SKM-1 treated with dmso at 0.1 percent for 144 hours (cell line): ENCODE measurements at regions not wholly inside any gene's neighbourhood (a gene's known extent, or its start where the extent isn't known, plus 50 kb on each side); places are given as distances from the start of the nearest gene placed in this dataset.

ENCODE experiments used
- DNase-seq: peaks from one replicate; lab custom pipeline; 2025; ENCODE audit not compliant: unreplicated experiment; lab: John Stamatoyannopoulos, UW

DNA sequence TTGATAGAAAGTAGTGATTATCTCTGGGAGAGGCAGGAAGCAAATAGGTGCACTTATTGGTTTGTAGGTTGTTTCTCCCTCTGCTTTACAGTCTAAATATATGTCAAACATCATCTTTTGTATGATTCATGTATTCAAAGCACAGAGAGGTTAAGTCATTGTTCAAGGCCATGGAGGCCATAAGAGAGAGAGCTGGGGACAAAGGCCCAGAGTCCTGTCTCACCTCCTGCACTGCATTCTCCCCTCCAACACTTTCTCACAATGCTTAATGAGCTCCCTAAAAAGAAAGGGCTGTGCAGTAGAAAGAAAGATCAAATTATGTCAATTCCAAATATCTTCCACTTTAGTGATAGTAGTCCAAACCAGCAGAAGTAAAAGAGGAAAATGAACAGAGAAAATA, 180.4 kb upstream of the DIO3 start:
- no peak for DNase-seq

DNA sequence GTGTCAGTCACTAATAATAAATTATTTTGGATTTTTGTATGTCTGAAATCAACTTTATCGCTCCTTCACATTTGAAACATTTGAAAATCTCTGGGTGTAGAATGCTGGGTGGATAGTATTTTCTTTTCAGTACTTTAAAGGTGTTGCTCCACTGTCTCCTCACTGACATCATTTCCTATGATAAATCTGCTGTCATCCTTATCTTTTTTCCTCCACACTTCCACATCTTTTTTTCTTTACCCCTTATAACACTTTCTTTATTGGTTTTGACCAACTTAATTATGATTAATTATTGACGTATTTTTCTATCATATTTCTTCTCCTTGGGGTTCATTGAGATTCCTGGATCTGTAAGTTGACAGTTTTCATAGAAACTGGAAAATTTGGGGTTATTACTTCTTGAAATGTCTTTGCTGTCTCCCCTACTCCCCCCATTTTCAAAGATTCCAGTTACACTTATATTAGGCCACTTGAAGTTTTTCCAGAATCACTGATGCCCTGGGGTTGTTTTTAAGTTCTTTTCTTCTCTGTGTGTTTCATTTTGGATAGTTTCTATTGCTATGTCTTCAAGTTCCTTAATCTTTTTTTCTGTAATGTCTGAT, 177.5 kb upstream of the DIO3 start:
- DNase-seq, result no peak

DNA sequence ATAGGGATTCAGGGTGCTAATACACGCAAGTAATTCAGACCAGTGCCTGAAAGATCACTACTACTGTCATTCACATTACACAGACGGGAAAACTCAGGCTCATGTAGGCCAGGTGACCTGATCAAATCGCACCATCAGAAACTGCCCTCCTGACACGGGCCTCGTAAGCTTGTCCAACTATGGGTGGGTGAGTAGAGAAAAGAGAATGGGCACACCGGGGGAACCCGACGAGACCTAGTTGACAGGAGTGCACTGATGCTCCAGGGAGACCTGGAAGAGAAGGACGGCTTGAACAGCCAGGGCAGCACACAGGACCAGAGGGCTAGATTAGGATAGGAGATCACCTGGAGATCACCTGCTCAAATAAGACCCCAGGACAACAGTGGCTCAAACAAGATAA, 166.9 kb upstream of the DIO3 start:
- DNase-seq, result no peak

DNA sequence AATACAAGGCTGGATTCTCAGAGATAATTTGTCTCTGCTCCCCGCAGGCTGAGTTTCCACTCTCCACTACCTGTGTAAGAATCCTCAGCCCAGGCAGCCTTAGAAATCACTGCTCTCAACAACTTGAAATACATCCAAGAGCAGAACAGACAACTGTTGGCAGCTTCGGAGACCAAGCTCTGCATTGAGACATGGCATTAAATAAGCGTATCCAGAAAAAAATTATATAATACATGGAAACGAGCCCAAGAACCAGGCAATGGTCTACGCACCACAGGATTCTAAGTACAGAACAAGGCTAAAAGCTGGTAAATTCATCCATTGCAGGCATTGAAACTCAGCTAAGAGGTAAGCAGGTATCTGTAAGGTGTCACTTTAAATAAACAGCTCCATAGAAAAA, 165.5 kb upstream of the DIO3 start:
- no peak for DNase-seq

DNA sequence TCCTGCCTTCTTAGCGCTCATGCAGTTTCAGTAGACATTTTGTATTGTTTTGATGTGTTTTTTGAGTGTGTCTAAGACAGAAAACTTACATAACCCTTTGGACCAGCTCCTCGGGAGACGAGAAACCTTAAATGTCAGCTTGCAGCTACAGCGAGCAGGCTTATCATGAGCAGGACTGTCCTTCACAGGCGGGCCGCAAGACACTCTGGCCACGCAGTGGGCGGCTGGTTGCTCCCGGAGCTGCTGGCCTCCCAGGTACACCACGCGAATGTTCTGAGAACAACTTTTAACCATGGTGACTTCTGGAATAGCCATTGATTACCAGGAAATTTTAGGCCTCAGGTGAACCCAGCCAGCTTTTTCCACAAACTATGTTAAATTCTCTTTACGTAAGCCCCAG, 164.1 kb upstream of the DIO3 start:
- no peak for DNase-seq

DNA sequence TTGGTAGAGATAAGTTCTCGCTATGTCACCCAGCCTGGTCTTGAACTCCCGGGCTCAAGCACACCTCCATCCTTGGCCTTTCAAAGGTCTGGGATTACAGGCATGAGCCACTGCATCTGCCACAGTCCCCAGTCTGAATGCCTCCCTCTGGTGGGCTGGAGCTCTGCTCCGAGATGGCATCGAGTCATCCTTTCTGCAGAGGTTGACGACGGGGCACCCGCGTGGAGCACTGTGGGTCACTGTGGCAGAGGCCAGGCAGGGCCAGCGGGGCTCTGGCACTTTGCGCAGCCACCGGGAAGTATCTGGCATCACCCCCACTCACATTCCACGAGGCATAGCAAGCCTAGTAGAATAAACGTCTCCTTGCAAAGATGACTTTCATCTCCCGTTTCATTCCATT, 163.3 kb upstream of the DIO3 start:
- no peak for DNase-seq

DNA sequence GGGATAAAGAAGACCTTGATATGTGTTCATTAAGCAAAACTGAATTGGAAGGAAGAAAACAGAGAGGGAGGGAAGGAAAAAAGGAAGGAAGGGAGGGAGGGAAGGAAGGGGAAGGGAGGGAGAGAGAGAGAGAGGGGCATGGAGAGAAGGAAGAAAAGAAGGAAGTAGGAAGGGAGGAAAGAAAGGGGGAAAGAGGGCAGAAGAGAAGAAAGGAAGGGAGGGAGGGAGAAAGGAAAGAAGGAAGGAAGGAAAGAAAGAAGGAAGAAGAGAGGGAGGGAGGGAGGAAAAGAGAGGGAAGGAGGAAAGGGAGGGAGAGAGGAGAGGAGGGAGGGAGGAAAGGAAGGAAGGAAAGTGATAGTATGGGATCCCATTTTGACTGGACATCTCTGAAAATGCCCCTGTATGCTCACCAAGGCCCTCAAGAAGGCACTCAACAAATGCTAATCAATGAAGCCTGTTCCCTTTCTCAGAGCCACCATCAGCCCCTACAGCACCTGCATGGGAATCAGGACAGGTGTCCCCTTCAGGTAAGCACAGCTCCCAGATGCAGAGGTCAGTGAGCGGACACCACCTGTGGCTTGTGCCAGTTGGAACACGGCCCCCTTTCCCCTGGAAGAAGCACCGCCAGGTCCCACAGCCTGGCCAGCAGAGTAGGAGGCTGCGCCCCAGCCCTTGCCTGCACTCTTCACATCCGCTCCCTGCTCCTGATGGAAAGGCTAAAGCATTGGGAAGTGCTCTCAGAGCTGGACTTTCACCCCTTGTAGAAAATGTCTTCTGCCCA, 161.4 kb upstream of the DIO3 start:
- no peak for DNase-seq

DNA sequence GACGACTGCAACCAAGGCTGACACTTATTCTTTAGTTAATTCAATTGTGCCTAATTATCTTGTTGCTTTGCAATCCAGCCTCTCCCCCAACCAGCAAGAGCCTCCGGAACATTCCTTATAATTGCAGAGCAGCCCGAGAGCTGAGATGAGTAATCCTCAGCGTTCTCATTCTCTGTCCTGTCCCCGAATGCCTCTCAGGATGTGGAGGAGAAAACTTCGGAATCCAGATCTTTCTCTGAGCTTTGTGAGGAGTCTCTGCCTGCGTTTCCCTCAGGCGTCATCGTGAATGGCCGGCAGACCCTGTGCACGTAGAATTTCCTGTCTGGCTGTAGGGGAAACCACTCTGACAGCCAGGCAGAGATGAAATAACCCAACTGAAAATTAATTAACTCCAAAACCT, 160.5 kb upstream of the DIO3 start:
- no peak for DNase-seq

DNA sequence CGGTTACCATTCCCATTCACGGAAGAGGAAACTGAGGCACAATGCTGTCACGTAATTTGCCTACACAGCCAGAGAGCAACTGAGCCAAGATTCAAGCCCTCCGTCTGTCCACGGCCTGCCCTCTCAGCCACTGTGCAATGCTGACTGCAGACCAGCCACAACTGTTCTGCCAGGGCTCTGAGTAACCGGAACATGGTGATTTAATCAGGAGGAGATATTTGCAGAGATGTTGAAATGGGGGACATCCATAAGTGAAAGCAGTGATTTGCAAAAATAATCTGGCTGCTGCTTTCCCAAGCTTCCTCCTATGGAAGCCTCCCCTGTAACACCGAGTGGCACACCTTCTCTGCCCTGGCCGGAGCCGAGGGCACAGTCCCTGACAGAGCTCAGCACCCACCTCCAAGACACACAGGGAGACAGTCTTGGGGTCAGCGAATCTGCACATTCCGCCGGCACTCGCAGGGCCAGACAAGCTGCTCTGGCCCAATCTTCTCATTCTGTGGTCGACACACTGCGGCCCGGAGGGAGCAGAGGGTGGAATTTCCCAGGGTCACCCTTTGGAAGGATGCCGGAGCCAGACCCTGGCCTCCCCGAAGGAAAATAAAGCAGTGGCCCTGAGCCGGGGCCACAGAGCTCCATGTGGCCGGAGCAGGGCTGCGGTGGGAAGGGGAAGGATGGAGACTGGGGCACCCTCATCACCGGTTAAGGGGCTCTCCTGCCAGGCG, 158.2 kb upstream of the DIO3 start:
- no peak for DNase-seq

DNA sequence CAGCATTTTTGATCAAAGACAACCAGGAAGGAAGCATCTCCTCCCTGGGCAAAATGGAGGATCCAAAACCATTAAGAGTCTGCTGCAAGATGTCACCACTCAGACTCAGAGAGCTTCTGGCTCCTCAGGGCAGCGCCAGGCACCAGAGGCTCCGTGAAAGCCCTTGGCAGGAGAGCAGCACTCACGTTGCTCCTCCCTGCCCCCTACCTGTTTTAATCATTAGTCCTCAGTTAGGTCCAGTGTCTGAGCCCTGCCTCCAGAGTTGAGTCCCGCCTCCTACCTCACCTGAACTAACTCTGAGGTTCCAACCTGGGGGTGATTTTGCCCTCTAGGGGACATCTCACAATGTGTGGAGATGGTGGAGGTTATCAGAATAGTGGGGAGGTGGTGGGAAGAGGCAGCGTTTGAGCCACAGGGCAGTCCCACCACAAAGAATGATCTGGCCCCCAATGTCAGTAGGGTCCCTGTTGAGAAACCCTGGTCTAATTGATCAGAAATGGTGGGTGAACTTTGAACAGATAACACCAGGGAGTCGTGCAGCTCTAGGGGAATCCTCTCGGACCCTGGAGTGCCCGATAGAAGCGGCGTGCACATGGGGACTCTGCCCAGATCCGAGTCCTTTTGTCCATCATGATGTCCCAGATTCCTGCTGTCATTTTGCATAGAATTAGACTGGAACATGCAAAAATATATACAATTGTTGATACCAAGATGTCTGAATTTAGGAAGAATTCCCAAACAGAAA, 156.7 kb upstream of the DIO3 start:
- no peak for DNase-seq

DNA sequence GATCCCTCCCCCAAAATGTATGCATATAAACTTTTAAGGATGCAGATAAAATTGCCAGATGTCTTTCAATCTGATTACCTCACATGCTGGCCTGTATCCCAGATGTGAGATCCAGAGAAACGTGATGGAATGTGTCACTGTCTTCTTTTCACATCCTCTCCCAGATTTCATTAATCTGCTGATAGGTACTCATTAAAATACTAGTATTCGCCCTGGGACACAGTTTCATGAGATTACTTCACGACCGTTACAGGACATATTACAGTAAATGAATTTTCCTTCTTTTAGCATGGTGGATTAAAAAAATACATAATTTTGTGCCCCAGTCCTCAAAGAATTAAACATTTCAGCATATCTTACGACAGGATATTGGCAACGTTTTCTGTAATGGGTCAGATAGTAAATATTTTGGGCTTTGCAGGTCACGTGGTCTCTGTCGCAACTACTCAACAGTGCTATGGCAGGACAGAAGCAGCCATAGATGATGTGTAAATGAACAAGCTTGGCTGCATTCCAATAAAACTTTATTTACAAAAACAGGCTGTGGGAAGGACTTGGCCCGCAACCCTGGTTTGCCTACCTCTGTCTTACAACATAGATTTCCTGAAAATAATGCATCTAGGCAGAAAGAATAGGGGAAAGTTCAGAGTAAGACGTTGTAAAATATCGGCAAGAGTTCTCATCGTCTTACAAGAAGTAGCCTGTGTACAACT, 156.0 kb upstream of the DIO3 start:
- DNase-seq, result no peak

DNA sequence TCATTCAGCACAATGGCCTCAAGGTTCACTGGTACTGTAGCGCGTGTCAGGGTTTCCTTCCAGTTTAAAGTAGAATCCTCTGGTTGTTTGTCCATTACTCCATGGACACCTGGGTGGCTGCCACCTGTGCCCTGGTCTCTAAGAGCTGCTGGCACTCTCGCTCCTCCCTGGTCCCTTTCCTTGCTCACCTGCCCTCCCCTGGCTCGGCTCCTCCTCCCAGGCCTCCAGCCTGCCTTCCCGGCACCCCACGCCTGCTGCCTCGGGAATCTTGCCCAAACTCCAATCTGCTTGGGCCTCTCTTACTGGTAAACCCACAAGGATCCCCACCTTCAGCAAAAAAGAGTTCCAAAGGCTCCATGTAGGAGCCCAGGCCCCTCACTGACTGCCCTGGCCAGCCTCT, 154.4 kb upstream of the DIO3 start:
- no peak for DNase-seq

DNA sequence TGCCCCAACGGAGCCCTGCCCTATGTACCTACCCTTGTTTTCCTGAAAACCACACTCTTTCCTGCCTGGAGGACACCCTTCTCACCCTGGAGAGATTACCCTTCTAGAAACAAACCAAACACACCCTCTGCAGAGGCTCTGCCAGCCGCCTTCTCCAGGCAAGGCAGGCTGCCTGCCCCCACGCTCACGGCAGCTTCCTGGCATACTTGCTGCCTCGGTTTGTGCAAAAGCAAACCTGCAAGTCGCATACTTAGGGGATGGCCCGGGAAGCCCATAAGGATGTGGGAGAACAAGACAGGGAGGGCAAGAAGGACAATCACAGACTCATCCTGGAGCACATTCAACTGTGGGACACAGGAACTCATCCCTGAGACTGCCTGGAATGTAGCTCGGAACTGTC, 154.0 kb upstream of the DIO3 start:
- no peak for DNase-seq

DNA sequence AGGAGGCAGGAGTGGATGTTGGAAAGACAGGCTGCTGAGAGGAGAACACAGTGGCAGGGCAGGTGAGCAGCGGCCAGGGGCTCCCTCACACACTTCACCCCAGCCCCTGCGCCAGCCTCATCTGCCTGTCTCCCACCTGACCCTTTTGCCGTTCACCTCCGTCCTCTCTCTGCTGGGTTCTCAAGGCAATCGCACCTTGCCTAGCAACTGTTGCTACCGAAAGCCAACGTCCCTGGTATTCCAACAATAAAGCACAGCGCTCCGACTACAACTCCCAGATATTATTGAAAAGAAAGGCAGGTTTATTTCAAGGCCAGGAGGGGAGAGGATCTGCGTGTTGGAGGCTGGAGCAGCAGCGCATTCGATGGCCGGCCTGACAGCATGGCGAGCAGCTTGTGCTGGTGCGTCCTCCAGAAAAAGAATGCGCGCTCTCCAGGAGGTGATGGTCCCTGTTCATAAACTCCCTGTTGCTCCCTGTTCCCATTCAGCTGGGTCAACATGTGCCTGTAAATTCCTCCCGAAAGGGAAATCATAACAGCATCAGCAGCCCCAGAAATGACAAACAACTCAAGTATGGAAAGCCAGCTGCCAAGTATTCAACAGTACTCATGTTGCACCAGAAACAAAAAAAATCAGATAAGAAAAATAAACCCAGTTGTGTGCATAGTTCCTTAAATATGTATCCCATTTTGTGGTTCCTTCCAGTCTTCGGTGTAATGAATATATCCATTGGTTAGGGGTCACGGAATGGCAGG, 153.0 kb upstream of the DIO3 start:
- DNase-seq, result no peak

DNA sequence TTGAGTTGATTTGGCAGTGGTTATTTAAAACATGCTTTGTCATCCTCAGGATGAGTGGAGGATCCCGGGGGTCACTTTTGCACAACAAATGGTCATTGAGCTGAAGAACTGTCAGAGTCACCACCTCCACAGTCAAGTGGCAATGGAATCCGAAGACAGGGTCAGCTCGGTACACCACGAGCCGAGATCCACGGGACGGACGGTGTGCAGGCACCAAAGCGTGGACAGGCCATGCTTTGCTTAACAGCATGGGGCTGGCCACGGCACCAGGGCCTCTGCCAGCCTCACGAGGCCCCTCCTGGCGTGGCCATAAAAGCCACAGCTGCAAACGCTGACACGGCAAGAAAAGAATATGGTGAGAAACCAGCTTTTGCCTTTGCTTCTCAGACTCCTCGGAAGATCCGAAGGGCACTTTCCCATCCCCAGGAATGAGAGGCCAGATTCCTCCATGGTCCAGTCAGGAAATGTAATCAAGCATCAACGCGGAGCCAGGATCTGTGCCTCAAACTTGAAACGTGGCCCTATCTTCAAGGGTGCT, 152.2 kb upstream of the DIO3 start:
- DNase-seq, result no peak

DNA sequence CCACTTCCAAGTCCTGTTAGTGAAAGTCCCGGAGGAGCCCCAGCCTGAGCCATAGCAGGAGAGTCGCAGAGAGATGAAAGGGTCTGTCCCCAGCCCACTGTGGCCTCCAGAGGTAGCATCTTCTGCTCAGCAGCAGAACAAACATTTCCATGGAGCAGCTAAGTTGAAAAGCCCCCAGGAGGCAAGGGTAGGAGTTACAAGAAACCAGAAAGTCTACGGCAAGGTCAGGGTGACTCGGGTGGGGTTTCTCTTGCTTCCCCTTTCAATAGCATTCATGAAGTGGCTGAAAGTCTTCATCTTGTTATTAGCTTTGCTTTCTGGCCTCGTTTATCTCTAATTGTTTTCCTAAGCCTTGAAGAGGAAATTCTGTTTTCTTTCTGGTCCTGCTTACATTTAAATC, 151.2 kb upstream of the DIO3 start:
- DNase-seq, result no peak

DNA sequence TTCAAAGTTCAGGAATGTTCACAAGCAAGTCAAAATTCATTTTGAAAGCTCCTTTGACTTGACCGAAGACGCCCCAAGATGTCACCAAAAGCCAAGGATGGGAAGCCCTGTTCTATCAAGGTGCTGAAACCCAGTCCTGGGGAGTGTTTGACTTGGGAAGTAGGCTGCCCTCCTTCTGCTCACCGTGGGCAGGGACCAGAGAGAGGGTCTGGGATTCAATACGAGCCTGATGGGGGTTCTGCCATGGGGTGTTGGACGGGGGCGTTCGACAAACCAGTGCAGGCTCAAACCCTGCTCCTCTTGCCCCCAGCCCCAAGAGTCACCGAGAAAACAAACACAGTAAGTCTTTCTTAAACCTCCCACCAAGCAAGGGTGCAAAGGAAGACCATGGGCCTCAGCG, 150.1 kb upstream of the DIO3 start:
- DNase-seq, result no peak

DNA sequence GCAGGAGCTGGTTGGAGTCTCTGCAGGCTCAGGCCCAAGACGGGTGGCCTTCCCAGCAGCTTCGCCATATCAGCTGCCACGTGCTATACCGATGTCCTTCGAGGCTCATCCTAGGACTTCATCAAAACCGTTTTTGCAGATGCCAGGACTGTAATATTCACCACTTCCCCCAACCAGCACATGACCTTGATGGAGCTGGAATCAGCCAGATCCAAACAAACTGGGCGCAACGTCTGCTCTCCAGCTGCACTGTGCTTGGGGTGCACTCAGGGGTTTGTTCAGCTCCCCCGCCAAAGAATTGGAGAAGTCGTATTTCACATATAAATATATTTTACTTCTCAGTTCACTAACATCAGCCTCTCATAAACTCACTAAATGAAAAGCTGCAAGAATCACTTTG, 149.5 kb upstream of the DIO3 start:
- DNase-seq, result no peak

DNA sequence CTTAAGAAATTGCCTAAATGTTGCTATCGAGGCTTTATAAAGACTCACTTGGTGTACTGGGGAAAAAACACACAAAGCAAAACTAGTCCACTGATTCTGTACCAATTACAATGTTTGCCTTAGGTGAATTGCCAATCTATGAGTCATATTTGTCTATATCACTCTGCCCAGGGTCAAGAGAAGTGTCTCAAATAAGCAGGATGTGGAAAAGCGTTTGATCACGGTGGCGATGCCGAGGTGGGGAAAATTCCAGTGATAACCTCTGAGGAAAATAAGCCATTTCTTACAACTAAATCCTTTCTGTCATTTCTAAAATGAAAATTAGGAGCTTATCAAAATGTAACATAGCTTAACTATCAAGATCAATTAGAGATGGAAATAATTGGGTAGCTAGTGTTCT, 148.6 kb upstream of the DIO3 start:
- no peak for DNase-seq

DNA sequence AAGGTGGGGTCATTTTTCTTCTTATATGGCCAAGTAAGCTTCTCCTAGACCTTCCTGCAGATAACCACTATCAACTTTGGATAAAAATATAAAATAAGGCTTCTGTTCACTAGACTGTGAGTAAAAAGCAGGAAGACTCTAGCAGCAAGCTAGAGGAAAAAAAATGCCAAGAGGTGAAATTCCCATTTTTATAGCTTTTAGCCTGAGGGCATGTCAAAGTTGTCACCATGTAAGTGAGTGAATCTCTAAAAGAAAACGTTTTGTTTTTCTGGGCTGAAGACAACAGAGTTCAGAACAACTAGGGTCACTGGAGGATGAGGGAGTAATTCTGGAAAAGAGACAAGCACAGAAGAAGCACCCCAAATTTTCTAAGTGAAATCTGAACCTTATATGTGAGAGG, 143.9 kb upstream of the DIO3 start:
- no peak for DNase-seq
